Stimulated activated naive B cell treated with anti-CD40 and anti-IgM and Interleukin-4, amounts not matched to agents 10 μg/mL and 1 μg/mL and 100 μg/mL, for 72 hours (primary cell): ENCODE measurements at regions not wholly inside any gene's neighbourhood (a gene's known extent, or its start where the extent isn't known, plus 50 kb on each side); places are given as distances from the start of the nearest gene placed in this dataset.

Source experiments
- ATAC-seq, 2 donors: fragments of 150-1000 bp; cut with Tn5 transposase; replicated peaks; 2 replicates each; pipeline ENCODE4 v1.10.0; 2021; ENCODE audit warnings: moderate library complexity in 1 of 2
- DNase-seq: peaks from one replicate; pipeline ENCODE4 v3.0.0; 2021
- H3K27ac Mint-ChIP-seq: one replicate; pipeline ENCODE4 v1.8.0; 2022; ENCODE audit warnings: mild to moderate bottlenecking, mixed read lengths
- H3K27me3 Mint-ChIP-seq, 2 donors: one replicate each; pipeline ENCODE4 v1.8.0; 2022; ENCODE audit warnings: mixed read lengths in 2 of 2
- H3K36me3 Mint-ChIP-seq, 2 donors: one replicate each; pipeline ENCODE4 v1.8.0; 2022; ENCODE audit warnings: mixed read lengths in 2 of 2, mild to moderate bottlenecking in 1 of 2
- H3K4me1 Mint-ChIP-seq, 2 donors: one replicate each; pipeline ENCODE4 v1.8.0; 2022; ENCODE audit warnings: mixed read lengths in 2 of 2, mild to moderate bottlenecking in 1 of 2
- H3K4me3 Mint-ChIP-seq, 2 donors: one replicate each; pipeline ENCODE4 v1.8.0; 2022; ENCODE audit warnings: mild to moderate bottlenecking in 2 of 2, mixed read lengths in 2 of 2, moderate library complexity in 1 of 2
- H3K9me3 Mint-ChIP-seq, 2 donors: one replicate each; pipeline ENCODE4 v1.8.0; 2022; ENCODE audit warnings: mixed read lengths in 2 of 2, mild to moderate bottlenecking in 1 of 2

GRCh38 chr11:121814296-121814695 is 301.7 kb downstream of the BLID start:
- ATAC-seq (no peak), DNase-seq (no peak)
- Mint-ChIP-seq H3K27me3 (peaks cover 0 to 5% of the 10 kb centered on the region in 2 donors), H3K36me3 (peaks cover 0 to 2% of the 10 kb centered on the region in 2 donors), H3K9me3 (peaks cover 18 to 26% of the 10 kb centered on the region in 2 donors), H3K4me1 (no peaks in the 10 kb centered on the region), H3K27ac (no peak overlapping the region), H3K4me3 (no peak overlapping the region)

GRCh38 chr11:121810291-121810690 is 305.7 kb downstream of the BLID start:
- Mint-ChIP-seq H3K27me3 (no peaks in the 10 kb centered on the region), H3K4me3 (no peak overlapping the region), H3K36me3 (no peaks in the 10 kb centered on the region), H3K4me1 (no peaks in the 10 kb centered on the region), H3K27ac (no peak overlapping the region), H3K9me3 (peaks cover 15 to 18% of the 10 kb centered on the region in 2 donors)
- no peak for DNase-seq
- no peak for ATAC-seq

- peaks cover 15 to 18% of the 10 kb centered on the region in 2 donors for H3K9me3 Mint-ChIP-seq
- H3K4me3 Mint-ChIP-seq, result no peak overlapping the region
- H3K27me3 Mint-ChIP-seq, result no peaks in the 10 kb centered on the region
- H3K4me1 Mint-ChIP-seq, result no peaks in the 10 kb centered on the region
- ATAC-seq, result no peak
- DNase-seq, result no peak
- no peak overlapping the region for H3K27ac Mint-ChIP-seq
- H3K36me3 Mint-ChIP-seq, result no peaks in the 10 kb centered on the region
Observed at GRCh38 chr11:121808096-121808495, 307.9 kb downstream of the BLID start.

GRCh38 chr11:121807051-121807450 is 309.0 kb downstream of the BLID start:
- no peaks in the 10 kb centered on the region for H3K4me1 Mint-ChIP-seq
- no peak overlapping the region for H3K27ac Mint-ChIP-seq
- H3K27me3 Mint-ChIP-seq, result no peaks in the 10 kb centered on the region
- H3K4me3 Mint-ChIP-seq, result no peak overlapping the region
- ATAC-seq (no peak), DNase-seq (no peak)
- peaks cover 8 to 11% of the 10 kb centered on the region in 2 donors for H3K9me3 Mint-ChIP-seq
- no peaks in the 10 kb centered on the region for H3K36me3 Mint-ChIP-seq

GRCh38 chr11:121802542-121802941 is 313.5 kb downstream of the BLID start:
- Mint-ChIP-seq H3K27me3 (peaks cover 0 to 6% of the 10 kb centered on the region in 2 donors), H3K9me3 (peaks cover 1 to 6% of the 10 kb centered on the region in 2 donors), H3K4me1 (no peaks in the 10 kb centered on the region), H3K36me3 (no peaks in the 10 kb centered on the region), H3K27ac (no peak overlapping the region), H3K4me3 (no peak overlapping the region)
- DNase-seq (no peak), ATAC-seq (no peak)

GRCh38 chr11:121801781-121802180 is 314.2 kb downstream of the BLID start:
- Mint-ChIP-seq H3K27me3 (peaks cover 0 to 6% of the 10 kb centered on the region in 2 donors), H3K4me3 (no peak overlapping the region), H3K4me1 (no peaks in the 10 kb centered on the region)

GRCh38 chr11:121801394-121801748 is 314.6 kb downstream of the BLID start:
- no peak for DNase-seq
- Mint-ChIP-seq H3K36me3 (no peaks in the 10 kb centered on the region), H3K27ac (no peak overlapping the region), H3K4me3 (no peak overlapping the region), H3K4me1 (no peaks in the 10 kb centered on the region), H3K9me3 (peaks cover 1 to 6% of the 10 kb centered on the region in 2 donors), H3K27me3 (peaks cover 0 to 6% of the 10 kb centered on the region in 2 donors)
- no peak for ATAC-seq

More at GRCh38 chr11:121801781-121802180, 314.2 kb downstream of the BLID start:
- no peaks in the 10 kb centered on the region for H3K36me3 Mint-ChIP-seq
- ATAC-seq, result no peak
- no peak overlapping the region for H3K27ac Mint-ChIP-seq
- DNase-seq, result no peak
- peaks cover 1 to 6% of the 10 kb centered on the region in 2 donors for H3K9me3 Mint-ChIP-seq

- Mint-ChIP-seq H3K27me3 (peaks cover 0 to 6% of the 10 kb centered on the region in 2 donors), H3K4me3 (no peak overlapping the region), H3K9me3 (peaks cover 1 to 6% of the 10 kb centered on the region in 2 donors), H3K27ac (no peak overlapping the region), H3K4me1 (no peaks in the 10 kb centered on the region), H3K36me3 (no peaks in the 10 kb centered on the region)
- ATAC-seq, result no peak
- no peak for DNase-seq
Observed at GRCh38 chr11:121800731-121801393, 315.2 kb downstream of the BLID start.

GRCh38 chr11:121800240-121800639 is 315.8 kb downstream of the BLID start:
- H3K4me3 Mint-ChIP-seq, result no peak overlapping the region
- DNase-seq (no peak), ATAC-seq (no peak)

GRCh38 chr11:121797496-121797895 is 318.5 kb downstream of the BLID start:
- H3K4me1 Mint-ChIP-seq, result no peaks in the 10 kb centered on the region
- no peak overlapping the region for H3K27ac Mint-ChIP-seq
- ATAC-seq (no peak), DNase-seq (no peak)
- H3K27me3 Mint-ChIP-seq, result peaks cover 0 to 14% of the 10 kb centered on the region in 2 donors
- peaks cover 1 to 6% of the 10 kb centered on the region in 2 donors for H3K9me3 Mint-ChIP-seq
- H3K4me3 Mint-ChIP-seq, result no peak overlapping the region
- H3K36me3 Mint-ChIP-seq, result no peaks in the 10 kb centered on the region

More at GRCh38 chr11:121800240-121800639, 315.8 kb downstream of the BLID start:
- H3K36me3 Mint-ChIP-seq, result no peaks in the 10 kb centered on the region
- no peak overlapping the region for H3K27ac Mint-ChIP-seq
- H3K27me3 Mint-ChIP-seq, result peaks cover 0 to 6% of the 10 kb centered on the region in 2 donors
- H3K4me1 Mint-ChIP-seq, result no peaks in the 10 kb centered on the region
- H3K9me3 Mint-ChIP-seq, result peaks cover 1 to 6% of the 10 kb centered on the region in 2 donors

GRCh38 chr11:121795174-121795573 is 320.8 kb downstream of the BLID start:
- Mint-ChIP-seq H3K36me3 (no peaks in the 10 kb centered on the region), H3K4me1 (no peaks in the 10 kb centered on the region), H3K9me3 (peaks cover 3 to 6% of the 10 kb centered on the region in 2 donors), H3K27ac (no peak overlapping the region), H3K27me3 (peaks cover 14 to 28% of the 10 kb centered on the region in 2 donors), H3K4me3 (no peak overlapping the region)
- ATAC-seq (no peak), DNase-seq (no peak)

- ATAC-seq, result no peak
- Mint-ChIP-seq H3K36me3 (no peaks in the 10 kb centered on the region), H3K4me1 (no peaks in the 10 kb centered on the region), H3K9me3 (peaks cover 3 to 6% of the 10 kb centered on the region in 2 donors), H3K27ac (no peak overlapping the region), H3K4me3 (no peak overlapping the region), H3K27me3 (peaks cover 15 to 30% of the 10 kb centered on the region in 2 donors)
- no peak for DNase-seq
Observed at GRCh38 chr11:121794671-121795141, 321.3 kb downstream of the BLID start.

- Mint-ChIP-seq H3K4me3 (no peak overlapping the region), H3K36me3 (no peaks in the 10 kb centered on the region), H3K27ac (no peak overlapping the region), H3K4me1 (no peaks in the 10 kb centered on the region), H3K27me3 (peaks cover 15 to 30% of the 10 kb centered on the region in 2 donors), H3K9me3 (peaks cover 1 to 6% of the 10 kb centered on the region in 2 donors)
- no peak for ATAC-seq
- no peak for DNase-seq
Observed at GRCh38 chr11:121793916-121794315, 322.1 kb downstream of the BLID start.

GRCh38 chr11:121793291-121793690 is 322.7 kb downstream of the BLID start:
- ATAC-seq (no peak), DNase-seq (no peak)
- H3K9me3 Mint-ChIP-seq, result peaks cover 1 to 2% of the 10 kb centered on the region in 2 donors
- H3K36me3 Mint-ChIP-seq, result no peaks in the 10 kb centered on the region
- no peak overlapping the region for H3K4me3 Mint-ChIP-seq
- H3K27me3 Mint-ChIP-seq, result peaks cover 19 to 35% of the 10 kb centered on the region in 2 donors
- H3K27ac Mint-ChIP-seq, result no peak overlapping the region
- no peaks in the 10 kb centered on the region for H3K4me1 Mint-ChIP-seq

- H3K27ac Mint-ChIP-seq, result no peak overlapping the region
- no peak overlapping the region for H3K4me3 Mint-ChIP-seq
- ATAC-seq (no peak), DNase-seq (no peak)
- peaks cover 0 to 1% of the 10 kb centered on the region in 2 donors for H3K9me3 Mint-ChIP-seq
- H3K36me3 Mint-ChIP-seq, result no peaks in the 10 kb centered on the region
- H3K27me3 Mint-ChIP-seq, result peaks cover 22 to 35% of the 10 kb centered on the region in 2 donors
- no peaks in the 10 kb centered on the region for H3K4me1 Mint-ChIP-seq
Observed at GRCh38 chr11:121792185-121792584, 323.8 kb downstream of the BLID start.
